Adrenal gland (tissue), 9 donors: ENCODE measurements at regions not wholly inside any gene's neighbourhood (a gene's known extent, or its start where the extent isn't known, plus 50 kb on each side); places are given as distances from the start of the nearest gene placed in this dataset.

ENCODE experiments used
- DNase-seq, 7 donors: peaks; one replicate each; pipeline ENCODE4 v3.0.0-alpha.2; 2019 to 2020
- H3K27ac ChIP-seq, 5 donors: fragments of 200-600 bp; sonication (generic) in 4 of 5; 1 replicate in 3 of 5; 2 replicates in 2 of 5; pipeline versions ENCODE4 v1.5.1 to v1.8.0; 2016 to 2020; ENCODE audit warnings: mild to moderate bottlenecking in 1 of 5
- H3K27me3 ChIP-seq: fragments of 200-600 bp; 2 replicates; pipeline ENCODE4 v1.8.0; 2021
- H3K36me3 ChIP-seq, 2 donors: fragments of 200-600 bp; replicated peaks in 1 of 2; 1 replicate in 1 of 2; 2 replicates in 1 of 2; pipeline versions ENCODE4 v1.5.1 to v1.8.0; 2018 to 2022
- H3K4me1 ChIP-seq, 2 donors: fragments of 200-600 bp; replicated peaks in 1 of 2; 1 replicate in 1 of 2; 2 replicates in 1 of 2; pipeline versions ENCODE4 v1.5.1 to v1.8.0; 2018 to 2021
- H3K4me3 ChIP-seq, 4 donors: fragments of 200-600 bp; sonication (generic) in 3 of 4; one replicate each; pipeline ENCODE4 v1.5.1; 2016 to 2018
- H3K9me3 ChIP-seq, 3 donors: fragments of 200-600 bp; sonication (generic) in 1 of 3; replicated peaks in 1 of 3; 1 replicate in 2 of 3; 2 replicates in 1 of 3; pipeline versions ENCODE4 v1.5.1 to v1.8.0; 2016 to 2021
- CTCF ChIP-seq, 6 experiments: fragments of 450-650 bp in 4 of 6; fragments of 200-600 bp in 2 of 6; sonication (generic) in 1 of 6; IDR thresholded peaks; 1 replicate in 5 of 6; 2 replicates in 1 of 6; pipeline versions ENCODE4 v1.5.1 to v1.8.0; 2016 to 2021; ENCODE audit warnings: antibody characterized with exemption in 6 of 6, mild to moderate bottlenecking in 2 of 6, moderate library complexity in 1 of 6
- POLR2A ChIP-seq, 2 donors: fragments of 450-650 bp; IDR thresholded peaks; one replicate each; pipeline ENCODE4 v1.6.1; 2017; ENCODE audit warnings: antibody characterized with exemption in 2 of 2, mild to moderate bottlenecking in 2 of 2, moderate library complexity in 1 of 2
- WGBS, 4 donors: extraction: QIAGEN DNeasy Blood & Tissue Kit in 2 of 4; methylation state at CpG; one replicate each; pipeline versions ENCODE4 v1.1.5 to v1.1.7; 2013 to 2017; 5-methylcytosine and 5-hydroxymethylcytosine counted together
- intact Hi-C, 2 donors: fragments of 100-400 bp; cut with DNase I; formaldehyde crosslinking; loops; one replicate each; pipeline versions ENCODE4 v1.14.1 to v1.15.0; 2022 to 2023
- donor health status: healthy with polysubstance abuse.
- donor health status: Bipolar disorder and iron deficiency.
- donor health status: DM: yes; HTN: yes; CAD: no.
- donor health status: DM: no; HTN: no; CAD: no.
- donor health status: DM: no; HTN: no; CAD: no.

- Histone ChIP-seq H3K36me3 (no peaks in the 10 kb centered on the region), H3K27ac (no peak overlapping the region), H3K4me3 (no peak overlapping the region), H3K9me3 (peaks cover 0 to 6% (median 0%) of the 10 kb centered on the region in 3 donors), H3K27me3 (no peaks in the 10 kb centered on the region), H3K4me1 (no peaks in the 10 kb centered on the region)
- no peak for DNase-seq
- intact Hi-C loops = no loop called here
- TF ChIP-seq POLR2A (IDR thresholded peaks at IDR 0.05) (no peak), CTCF (IDR thresholded peaks at IDR 0.05) (no peak)
Observed at GRCh38 chr1:198967566-198967965, 328.7 kb downstream of the PTPRC start.

GRCh38 chr1:198968866-198969265 is 330.0 kb downstream of the PTPRC start:
- Histone ChIP-seq H3K27me3 (no peaks in the 10 kb centered on the region), H3K9me3 (peaks cover 0 to 6% (median 0%) of the 10 kb centered on the region in 3 donors), H3K4me3 (no peak overlapping the region), H3K4me1 (no peaks in the 10 kb centered on the region), H3K36me3 (no peaks in the 10 kb centered on the region), H3K27ac (no peak overlapping the region)
- intact Hi-C loops = no loop called here
- TF ChIP-seq CTCF (IDR thresholded peaks at IDR 0.05) (no peak), POLR2A (IDR thresholded peaks at IDR 0.05) (no peak)
- WGBS, 4 donors = 80 to 91% (median 87%) methylated on average over 2 of the region's 2 CpGs
- DNase-seq = no peak

- TF ChIP-seq POLR2A (IDR thresholded peaks at IDR 0.05) (no peak), CTCF (IDR thresholded peaks at IDR 0.05) (no peak)
- whole genome bisulfite sequencing, 4 donors = 71 to 88% (median 84%) methylated on average over 1 of the region's 1 CpG
- intact Hi-C loops = no loop called here
Observed at GRCh38 chr1:198969981-198970380, 331.1 kb downstream of the PTPRC start.

GRCh38 chr1:198970916-198971315 is 332.1 kb downstream of the PTPRC start:
- Histone ChIP-seq H3K27me3 (no peaks in the 10 kb centered on the region), H3K27ac (no peak overlapping the region), H3K9me3 (peaks cover 0 to 6% (median 0%) of the 10 kb centered on the region in 3 donors), H3K4me3 (no peak overlapping the region), H3K36me3 (no peaks in the 10 kb centered on the region), H3K4me1 (no peaks in the 10 kb centered on the region)
- intact Hi-C loops = no loop called here
- DNase-seq = no peak
- TF ChIP-seq POLR2A (IDR thresholded peaks at IDR 0.05) (no peak), CTCF (IDR thresholded peaks at IDR 0.05) (no peak)

More at GRCh38 chr1:198969981-198970380, 331.1 kb downstream of the PTPRC start:
- Histone ChIP-seq H3K36me3 (no peaks in the 10 kb centered on the region), H3K4me3 (no peak overlapping the region), H3K9me3 (peaks cover 0 to 6% (median 0%) of the 10 kb centered on the region in 3 donors), H3K27ac (no peak overlapping the region), H3K4me1 (no peaks in the 10 kb centered on the region), H3K27me3 (no peaks in the 10 kb centered on the region)
- DNase-seq = no peak
